ENCODE measurements at regions not wholly inside any gene's neighbourhood (a gene's known extent, or its start where the extent isn't known, plus 50 kb on each side); places are given as distances from the start of the nearest gene placed in this dataset.

- TF ChIP-seq CTCF (IDR thresholded peaks at IDR 0.05) (no peak), POLR2A (IDR thresholded peaks at IDR 0.05; ENCODE audit: low read depth) (no peak)
Measured at GRCh38 chr1:164154622-164155021, 404.4 kb upstream of the PBX1 start.
